HG03520 (cell line): ENCODE measurements at regions not wholly inside any gene's neighbourhood (a gene's known extent, or its start where the extent isn't known, plus 50 kb on each side); places are given as distances from the start of the nearest gene placed in this dataset.
"Not testable (repeated sequence)": the region's sequence is repeated elsewhere in the genome, so short reads cannot be mapped to it uniquely, and the experiment has no call there.

Experiments used
- ATAC-seq: cut with Tn5 transposase; IDR thresholded peaks from one replicate; pipeline ENCODE4 v1.9.1; 2021; ENCODE audit warnings: mild to moderate bottlenecking, moderate library complexity; ENCODE audit not compliant: unreplicated experiment

DNA sequence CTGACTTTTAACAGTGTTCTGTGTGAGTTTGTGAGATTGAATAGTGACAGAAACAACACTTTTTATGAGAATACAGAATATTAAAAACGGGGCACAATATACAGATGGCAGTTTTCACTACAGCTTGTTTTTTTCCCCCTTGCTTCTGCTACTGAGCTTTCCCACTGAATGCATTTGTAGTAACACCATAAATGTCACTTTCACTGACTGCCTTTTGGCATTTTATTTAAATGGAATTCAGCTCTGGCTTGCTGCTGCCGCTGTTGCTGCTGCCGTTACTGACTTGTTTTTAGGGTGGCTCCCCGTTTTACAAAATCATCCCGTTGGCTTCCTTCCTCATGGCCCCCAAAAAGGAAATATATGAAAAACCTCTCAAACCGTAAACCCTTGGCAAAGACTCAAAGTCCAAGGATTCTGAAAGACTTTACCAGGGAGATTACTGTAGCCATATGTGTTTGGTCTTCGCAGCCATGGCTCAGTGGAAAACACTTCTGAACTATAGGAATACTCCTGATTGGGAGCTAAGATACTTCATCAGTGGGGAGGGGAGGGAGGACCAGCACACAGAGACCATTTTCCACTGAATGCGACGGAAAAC lies 151.0 kb downstream of the NUF2 start:
- no peak for ATAC-seq

DNA sequence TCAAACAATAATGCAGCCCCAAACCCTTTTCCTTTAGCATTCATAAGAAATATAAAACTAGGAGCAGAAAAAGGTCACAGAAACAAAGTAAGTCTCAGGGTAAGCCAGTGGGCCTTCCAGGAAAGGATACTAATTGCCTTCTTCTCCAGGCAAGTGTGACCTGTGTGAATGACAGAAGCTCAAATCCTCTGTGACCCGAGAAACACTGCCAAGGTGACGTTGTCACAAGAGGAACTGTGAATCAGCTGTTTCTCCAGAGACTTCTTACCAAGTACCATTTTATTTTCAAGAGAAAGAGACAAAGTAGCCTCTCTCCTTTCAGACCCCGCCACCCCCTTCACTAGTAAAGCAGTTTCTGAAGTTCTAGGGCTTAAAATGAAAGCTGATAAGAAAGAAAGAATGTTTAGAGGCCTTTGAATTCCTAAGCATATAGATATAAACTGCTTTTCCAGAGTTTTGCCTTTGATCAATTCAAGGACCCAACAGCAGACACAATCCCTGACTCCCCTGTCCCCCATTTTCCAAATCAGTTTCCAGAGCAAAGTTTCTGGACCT lies 155.6 kb downstream of the NUF2 start:
- ATAC-seq, result no peak

DNA sequence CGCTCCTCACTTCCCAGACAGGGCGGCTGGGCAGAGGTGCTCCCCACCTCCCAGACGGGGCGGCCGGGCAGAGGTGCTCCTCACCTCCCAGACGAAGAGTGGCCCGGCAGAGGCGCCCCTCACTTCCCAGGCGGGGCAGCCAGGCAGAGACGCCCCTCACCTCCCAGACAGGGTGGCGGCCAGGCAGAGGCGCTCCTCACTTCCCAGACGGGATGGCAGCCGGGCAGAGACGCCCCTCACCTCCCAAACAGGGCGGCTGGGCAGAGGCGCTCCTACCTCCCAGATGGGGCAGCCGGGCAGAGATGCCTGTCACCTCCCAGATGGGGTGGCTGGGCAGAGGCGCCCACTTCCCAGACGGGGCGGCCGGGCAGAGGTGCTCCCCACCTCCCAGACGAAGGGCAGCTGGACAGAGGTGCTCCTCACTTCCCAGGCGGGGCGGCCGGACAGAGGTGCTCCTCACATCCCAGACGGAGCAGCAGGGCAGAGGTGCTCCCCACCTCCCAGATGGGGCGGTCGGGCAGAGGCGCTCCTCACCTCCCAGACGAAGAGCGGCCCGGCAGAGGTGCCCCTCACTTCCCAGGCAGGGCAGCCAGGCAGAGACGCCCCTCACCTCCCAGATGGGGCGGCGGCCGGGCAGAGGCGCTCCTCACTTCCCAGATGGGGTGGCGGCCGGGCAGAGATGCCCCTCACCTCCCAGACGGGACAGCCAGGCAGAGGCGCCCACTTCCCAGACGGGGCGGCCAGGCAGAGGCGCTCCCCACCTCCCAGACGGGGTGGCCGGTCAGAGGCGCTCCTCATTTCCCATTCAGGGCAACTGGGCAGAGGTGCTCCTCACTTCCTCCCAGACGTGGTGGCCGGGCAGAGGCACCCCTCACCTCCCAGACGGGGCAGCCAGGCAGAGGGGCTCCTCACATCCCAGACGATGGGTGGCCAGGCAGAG lies 176.9 kb downstream of the NUF2 start:
- not testable (repeated sequence) for ATAC-seq

DNA sequence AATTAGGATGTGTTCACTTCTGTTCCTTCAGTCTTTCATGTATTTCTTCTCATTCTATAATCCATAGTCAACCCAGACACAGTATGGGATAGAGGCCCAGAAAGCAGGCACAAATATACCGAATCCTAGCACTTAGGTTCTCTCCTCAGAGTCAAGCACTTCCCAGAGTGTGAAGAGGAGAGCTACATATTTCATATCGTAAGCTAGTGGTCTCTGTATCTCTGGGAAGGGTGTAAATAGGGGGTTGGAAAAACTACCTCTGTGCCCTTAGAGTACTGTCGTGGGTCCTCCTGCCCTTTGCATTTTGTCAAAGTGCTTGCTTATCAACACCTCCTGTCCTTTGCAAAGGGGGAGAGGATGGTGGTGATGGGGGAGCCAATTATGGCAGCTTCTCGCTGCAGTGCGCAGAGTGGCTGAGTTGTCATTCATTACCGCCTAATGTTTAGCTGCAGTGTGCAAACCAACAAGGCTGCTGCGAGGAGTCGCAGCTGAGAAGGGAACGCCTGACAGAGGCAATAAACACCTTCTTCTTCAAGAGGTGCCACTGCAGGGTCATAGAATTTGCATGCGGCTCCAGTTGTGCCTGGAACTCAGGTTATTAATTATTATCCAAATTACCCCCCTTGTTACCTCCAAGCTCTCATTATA lies 182.7 kb downstream of the NUF2 start:
- ATAC-seq, result no peak

DNA sequence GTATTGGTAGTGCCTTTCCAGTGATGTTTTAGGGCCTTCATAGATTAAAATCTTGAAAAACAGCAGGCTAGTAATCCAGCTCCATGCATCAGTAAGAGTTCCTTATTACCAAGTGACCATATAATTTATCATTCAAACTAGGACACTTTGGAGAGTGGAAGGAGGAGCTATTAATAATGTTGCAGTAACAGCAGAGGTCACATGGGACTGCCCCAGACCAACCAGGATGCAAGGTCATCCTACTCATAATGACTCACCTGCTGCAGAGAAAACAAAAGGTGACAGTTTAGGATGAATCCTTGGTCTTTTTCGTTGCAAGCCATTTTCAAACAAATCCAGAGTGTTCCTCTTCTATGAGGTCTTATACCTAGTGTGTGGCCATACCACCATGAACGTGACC lies 187.4 kb downstream of the NUF2 start:
- no peak for ATAC-seq

DNA sequence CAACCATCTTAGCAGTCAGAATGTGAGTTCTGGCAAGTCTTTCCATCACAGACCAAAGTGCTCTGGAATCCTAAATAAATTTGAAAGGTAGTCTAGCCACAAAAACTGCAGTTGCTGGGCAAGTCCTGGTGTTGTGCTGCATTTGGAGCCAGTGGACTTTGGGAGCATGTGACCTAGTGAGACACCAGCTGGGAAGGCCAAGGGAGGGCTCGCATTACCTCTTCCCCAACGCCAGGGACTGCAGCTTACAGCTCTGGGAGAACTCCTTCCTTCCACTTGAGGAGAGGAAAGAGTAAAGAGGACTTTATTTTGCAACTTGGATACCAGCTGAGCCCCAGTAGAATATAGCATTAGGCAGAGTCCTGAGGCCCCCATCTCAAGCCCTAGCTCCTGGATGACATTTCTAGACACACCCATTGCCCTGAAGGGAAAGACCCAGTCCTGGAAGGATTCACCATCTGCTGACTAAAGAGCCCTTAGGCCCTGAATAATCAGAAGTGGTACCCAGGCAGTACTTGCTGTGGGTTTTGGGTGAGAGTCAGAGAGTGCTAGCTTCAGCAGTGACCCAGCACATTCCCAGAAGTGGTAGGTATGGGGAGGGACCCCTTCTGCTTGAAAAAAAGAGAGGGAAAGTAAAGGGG lies 190.7 kb downstream of the NUF2 start:
- ATAC-seq, result no peak

DNA sequence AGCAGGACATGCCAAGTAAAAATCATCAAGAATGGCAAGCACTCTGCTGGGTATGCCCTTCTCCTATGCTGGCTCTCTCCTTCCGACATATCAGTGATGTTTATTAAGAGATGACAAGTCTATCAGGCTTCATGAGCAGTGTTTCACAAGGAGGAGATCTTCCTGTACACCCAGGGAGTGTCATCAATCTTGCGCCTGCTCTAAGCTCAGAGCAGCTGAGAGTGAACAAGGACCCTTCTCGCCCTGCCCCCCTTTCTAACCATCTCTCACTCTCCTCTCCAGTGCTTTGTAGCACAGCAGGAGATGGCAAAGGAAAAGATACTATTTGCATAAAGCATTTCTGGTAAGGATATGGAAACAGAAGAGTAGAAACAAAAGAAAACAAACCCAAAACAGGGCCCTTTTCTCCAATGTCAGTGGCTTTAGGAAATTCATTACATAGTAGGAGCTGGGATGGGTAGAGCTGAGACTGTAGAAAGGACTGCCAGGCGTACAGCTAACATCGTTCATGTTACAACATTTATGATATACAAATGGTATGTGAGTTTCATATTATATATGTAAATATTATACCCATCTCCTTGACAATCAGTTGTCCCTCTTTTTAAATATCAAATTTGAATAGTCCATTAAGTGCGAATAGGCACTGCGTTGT lies 201.7 kb downstream of the NUF2 start:
- no peak for ATAC-seq

DNA sequence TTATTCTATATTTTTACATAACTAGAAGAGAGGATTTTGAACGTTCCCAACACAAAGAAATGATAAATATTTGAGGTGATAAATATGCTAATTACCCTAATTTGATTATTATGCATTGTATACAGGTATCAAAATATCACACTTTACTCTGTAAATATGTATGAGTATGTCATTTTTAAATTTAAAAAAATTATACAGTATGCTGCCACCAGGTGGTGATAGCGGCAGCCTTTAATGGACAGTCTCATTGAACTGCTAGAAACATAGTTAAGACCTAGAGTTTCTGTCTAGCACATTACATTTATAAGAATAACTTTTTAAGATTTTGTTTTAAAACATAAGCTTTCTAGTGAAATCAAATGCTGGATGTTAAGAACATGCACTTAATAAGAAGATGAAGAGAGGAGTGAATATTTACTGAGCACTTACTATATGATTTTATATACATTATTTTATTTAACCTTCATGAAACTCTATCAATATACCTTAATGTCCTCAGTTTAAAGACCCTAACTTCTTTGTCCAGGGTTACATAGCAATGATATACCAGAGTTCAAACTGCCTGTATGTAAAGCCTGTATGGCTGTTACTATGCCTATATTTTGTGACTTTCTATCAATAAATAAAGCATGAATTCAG lies 207.1 kb downstream of the NUF2 start:
- peak; percentile 73 for ATAC-seq

DNA sequence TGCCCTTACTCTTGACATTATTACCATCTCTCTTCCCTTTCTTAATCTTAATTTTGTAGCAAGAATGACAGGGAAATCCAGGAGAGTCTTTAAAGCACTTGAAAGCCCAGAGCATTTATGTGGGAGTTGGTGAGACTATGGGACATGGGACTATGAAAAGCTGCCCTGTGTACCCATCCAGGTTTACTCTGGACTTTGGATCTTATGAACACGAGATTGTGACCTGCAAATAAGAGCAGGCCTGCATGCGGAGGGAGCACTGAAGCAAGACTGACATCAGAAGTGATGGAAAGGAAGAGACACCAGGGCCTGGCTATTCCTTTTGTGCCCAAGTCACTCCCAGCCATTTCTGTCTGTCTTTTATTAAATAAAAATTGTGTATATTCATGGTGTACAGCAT lies 209.6 kb downstream of the NUF2 start:
- no peak for ATAC-seq

DNA sequence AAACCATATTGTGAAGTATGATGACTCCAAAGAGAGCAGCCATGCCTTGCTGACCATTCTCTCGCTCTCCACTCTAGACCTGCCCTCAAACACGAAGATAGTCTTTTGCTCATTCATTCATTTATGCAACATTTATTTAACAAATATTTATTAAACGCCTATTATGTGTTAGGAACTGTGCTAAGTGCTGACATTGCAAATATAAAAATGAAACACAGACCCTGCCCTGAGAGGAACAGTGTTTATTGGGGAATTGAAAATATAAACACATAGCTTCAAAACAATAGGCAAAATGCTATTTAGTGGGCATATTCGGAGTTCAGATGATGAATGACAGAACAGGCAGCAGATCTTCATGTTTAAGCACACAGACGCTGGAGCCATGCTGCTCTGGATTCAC lies 213.6 kb downstream of the NUF2 start:
- ATAC-seq, result no peak

DNA sequence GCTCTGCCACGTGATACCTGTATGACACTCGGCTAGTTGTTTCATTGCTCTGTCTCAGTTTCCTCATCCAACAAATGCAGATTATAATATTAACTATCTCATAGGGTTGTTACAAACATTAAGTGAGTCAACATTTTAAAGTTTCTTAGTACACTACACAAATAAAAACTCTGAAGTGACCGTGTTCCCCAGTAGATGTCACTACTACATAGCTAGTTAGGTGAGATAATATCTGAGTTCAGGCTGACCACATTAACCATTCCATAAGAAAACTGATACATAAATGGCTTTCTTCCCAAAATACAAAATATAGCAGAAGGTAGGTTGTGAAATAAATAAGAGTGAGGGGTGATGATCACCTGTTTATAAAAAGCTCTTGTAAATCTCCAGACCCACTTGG lies 214.1 kb downstream of the NUF2 start:
- ATAC-seq, result no peak

DNA sequence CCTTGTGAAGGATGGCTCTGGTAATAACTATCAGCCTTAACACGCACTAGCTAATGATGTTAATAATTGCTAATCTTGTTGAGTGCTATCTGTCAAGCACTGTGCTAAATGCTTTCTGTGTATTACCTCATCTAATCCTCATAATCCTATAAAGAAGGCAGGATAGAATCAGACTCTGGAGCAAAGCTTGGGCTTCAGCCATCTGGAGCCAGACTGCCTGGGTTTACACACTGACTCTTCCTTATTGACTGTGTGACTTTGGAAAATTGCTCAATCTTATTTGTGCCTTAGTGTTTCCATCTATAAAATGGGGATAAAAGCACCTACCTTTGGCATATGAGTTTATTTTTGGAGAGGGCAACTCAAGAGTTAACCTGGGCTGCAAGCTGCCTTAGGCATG lies 216.1 kb downstream of the NUF2 start:
- ATAC-seq, result no peak

DNA sequence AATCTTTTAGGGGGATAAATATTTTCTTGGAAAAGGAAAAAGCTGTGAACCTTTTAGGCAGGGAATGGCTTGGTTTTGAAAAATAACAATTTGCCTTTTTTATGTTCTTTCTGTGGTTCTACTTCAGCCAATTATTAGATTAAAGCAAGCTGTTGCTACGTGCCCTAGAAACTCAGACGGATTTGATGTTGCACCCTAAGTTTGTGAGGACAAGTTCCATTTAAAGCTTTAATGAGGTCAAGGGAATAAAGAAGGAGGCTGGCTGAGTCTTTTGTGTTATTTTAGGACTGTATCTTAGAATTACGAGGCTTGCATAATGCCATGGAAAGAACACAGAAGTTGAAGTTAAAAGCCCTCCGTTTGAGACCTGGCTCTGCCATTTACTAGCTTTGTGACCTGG lies 216.9 kb downstream of the NUF2 start:
- ATAC-seq, result no peak

DNA sequence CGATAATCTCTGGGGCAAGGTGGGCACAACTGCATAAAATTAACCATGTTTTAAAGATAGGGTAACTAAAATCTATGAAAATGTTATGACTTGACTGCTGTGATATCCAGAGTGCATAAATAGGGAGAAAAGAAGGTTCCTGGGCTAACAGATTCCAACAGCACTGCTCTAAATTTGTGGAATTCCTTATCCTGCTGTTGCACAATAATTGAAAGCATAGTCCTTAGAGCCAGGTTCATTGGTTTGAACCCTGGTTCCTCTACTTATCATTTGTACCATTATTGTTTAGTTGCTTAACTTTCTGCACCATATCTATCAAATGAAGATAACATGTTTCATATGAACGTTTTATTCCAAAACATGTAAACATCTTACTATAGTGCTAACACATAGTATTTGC lies 219.0 kb downstream of the NUF2 start:
- ATAC-seq, result no peak

DNA sequence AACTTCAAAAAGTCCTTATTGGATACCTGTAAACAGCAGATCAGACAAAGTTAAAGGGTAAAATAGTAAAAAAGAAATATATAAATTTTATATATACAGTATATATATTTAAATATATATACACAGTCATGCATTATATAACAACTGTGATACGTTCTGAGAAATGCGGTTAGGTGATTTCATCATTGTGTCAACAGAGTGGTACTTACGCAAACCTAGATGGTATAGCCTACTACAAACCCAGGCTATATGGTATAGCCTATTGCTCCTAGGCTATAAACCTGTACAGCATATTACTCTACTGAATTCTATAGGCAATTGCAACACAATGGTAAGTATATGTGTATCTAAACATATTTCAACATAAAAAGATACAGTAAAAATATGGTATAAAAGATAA lies 222.7 kb downstream of the NUF2 start:
- no peak for ATAC-seq

DNA sequence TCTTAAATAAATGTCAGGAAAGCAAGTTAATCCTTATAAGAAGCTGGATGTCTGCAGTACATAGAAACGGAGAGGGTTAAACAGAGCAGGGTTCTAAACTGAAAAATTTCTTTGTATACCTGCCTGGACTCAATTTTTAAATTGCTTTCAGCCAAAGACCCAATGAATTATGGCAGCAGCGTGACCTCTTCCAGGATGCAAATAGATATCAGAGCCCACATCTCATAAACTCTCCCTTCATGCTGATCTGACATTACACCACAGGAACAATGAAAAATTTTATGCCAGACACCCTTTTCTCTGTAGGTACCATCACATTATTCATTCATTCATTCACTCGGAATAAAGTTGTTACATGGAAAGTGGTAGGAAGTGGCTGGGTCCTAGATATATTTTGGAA lies 236.4 kb downstream of the NUF2 start:
- no peak for ATAC-seq

DNA sequence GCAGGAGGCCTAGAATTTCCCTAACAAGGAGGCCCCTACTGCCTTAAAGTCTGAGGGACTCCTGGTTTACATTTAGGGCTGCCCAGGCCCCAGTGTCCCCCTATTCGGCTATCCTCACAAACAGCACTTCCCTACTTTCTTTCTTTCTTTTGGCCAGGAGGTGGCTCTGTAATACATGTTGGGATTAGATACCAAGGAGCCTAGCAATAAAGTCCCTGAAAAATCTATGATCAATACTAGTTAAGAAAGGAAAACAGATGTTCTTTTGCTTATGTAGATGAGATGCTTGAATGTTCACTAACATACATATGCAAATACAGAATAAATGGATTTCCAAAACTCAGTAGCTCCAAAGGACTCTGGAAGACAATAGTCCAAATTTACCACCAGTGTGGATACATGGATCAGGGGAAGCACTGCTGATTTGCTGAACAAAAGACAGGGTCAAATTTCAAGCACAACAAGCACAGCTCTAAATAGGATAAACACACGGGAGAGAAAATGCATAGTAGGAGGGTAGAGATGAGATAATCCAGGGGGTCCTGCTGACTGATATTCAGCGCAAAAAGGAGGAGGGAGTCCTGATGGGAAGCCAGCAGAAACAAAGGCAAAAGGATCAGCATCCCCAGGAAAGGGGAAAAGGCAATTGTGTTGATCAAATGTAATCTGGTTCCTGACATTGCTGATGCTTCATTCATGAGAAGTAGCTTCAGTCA lies 240.0 kb downstream of the NUF2 start:
- no peak for ATAC-seq

DNA sequence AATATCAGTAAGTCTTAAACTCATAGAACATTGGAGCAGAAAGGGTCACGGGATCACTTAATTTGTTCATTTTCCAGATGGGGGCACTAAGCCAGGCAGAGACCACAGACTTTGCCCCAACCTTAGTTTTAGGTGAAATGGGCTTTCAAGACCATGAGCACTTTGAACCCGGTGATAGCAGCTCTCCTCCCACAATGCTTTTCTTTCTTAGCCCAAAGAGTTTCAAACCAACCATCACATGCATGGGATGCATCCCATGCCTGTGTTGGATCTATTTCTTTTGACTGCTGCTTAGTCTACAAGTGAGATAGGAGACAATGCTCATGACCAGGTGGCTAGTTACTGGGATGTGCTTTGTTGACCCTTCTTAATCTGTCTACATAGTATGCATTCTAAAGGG lies 240.6 kb downstream of the NUF2 start:
- ATAC-seq, result no peak

DNA sequence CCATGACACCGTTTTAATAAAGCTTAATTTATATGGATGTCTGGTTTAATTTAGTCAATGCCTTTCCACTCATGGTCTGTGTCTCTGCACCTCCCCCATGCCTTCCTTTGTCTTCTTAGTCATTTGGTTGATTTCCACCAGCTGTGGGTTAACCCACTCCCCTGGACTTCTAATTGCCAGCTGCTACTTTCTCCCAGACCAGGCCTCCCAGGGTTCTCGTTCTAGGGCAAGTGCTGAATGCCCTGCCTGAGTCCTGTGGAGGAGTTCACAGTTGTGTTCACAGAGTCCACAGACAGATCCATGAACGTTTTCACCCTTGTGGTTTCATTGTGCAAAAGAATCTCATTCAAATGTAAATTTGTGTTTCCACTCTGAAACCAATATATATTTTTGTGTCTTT lies 243.4 kb downstream of the NUF2 start:
- ATAC-seq, result no peak

DNA sequence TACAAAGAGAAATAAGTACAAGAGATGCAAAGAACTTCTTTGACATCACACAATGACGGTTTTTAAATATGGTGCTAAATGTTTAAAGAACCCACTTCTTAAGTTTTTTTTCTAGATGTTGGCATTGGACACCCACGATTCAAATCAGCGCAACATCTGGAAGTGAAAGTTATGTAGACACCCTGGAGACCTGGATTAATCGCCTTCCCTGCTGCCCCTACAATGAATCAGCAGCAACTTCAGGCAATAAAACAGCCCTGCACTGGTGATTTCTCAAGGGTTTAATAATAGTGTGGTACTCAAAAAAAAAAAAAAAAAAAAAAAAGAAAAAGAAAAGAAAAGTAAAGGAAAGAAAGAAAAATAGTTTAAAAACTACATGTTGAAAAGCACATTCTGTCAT lies 248.3 kb downstream of the NUF2 start:
- no peak for ATAC-seq
